GM19467 (cell line): ENCODE measurements at regions not wholly inside any gene's neighbourhood (a gene's known extent, or its start where the extent isn't known, plus 50 kb on each side); places are given as distances from the start of the nearest gene placed in this dataset.
A peak's percentile ranks its signal among the peaks of the same experiment; 100 is the strongest.
"Not testable (repeated sequence)": the region's sequence is repeated elsewhere in the genome, so short reads cannot be mapped to it uniquely, and the experiment has no call there.

Experiments used
- ATAC-seq: cut with Tn5 transposase; IDR thresholded peaks from one replicate; pipeline ENCODE4 v1.9.1; 2021; ENCODE audit warnings: mild to moderate bottlenecking, moderate library complexity; ENCODE audit not compliant: unreplicated experiment

DNA sequence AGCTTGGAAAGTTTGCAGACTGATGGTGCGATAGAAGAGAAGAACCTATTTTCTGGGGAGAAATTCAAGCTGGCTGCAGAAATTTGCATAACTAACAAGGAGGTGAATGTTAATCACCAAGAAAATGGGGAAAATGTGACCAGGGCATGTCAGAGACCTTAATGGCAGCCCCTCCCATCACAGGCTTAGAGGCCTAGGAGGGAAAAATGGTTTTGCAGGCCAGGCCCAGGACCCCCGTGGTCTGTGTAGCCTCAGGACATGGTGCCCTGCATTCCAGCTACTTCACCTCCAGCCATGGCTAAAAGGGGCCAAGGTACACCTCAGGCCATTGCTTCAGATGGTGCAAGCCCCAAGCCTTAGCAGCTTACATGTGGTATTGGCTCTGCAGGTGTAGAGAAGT is 207.1 kb upstream of the CXorf66 start:
- ATAC-seq = no peak

DNA sequence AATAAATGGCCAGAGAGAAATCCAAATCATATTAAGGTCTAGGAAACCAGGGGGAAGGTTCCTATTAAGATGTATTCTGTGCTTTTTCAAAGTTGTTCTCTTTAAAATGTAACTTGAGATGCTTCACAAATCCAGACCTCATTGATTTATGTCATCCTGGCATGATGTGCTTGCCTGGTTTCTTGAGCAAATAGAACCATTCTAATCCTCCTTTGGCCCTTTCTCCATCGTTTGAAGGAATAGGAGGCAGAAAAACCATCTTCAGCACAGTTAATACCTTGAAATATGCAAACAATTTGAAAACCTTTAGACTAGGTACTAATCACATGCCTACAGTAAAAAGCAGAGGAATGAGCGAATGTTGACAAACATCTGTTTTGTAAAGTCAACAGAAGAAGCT is 202.2 kb upstream of the CXorf66 start:
- no peak for ATAC-seq

DNA sequence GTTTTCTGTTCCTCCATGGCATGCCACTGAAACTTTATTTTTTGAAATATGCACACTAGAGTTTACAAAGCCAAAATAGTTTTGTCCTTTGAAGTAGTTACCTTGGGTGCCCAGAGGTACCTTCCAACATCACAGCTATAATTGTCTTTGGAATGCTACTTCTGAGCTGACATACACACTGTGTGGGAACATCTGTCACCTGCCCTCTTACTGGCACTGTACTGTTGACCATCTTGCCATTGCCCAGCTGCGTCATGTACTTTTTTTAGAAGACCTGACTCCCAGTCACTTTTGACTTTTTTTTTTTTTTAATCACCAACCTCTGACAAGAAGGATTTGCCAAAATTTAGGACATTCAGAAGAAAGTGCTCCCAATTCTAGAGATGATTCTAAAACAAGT is 200.5 kb upstream of the CXorf66 start:
- no peak for ATAC-seq

DNA sequence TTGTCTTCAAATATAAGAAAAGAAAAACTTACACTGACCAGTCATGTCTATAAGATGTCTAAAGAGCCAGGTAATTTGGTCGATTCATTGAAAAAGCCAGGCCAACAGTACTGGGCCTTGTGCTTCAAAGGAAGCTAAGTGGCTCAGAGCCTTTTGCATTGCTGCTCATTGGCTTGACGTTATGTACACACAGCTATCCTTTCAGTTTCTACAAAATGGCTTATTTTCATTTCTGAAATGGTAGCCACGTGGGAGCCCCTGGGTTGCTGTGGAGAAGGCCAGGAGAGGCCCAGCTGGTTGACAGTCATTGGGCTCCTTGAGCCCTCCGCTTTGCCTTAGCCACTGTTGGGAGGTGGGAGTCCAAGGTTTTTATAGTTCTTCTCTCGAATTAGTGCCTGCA is 199.1 kb upstream of the CXorf66 start:
- ATAC-seq = no peak

DNA sequence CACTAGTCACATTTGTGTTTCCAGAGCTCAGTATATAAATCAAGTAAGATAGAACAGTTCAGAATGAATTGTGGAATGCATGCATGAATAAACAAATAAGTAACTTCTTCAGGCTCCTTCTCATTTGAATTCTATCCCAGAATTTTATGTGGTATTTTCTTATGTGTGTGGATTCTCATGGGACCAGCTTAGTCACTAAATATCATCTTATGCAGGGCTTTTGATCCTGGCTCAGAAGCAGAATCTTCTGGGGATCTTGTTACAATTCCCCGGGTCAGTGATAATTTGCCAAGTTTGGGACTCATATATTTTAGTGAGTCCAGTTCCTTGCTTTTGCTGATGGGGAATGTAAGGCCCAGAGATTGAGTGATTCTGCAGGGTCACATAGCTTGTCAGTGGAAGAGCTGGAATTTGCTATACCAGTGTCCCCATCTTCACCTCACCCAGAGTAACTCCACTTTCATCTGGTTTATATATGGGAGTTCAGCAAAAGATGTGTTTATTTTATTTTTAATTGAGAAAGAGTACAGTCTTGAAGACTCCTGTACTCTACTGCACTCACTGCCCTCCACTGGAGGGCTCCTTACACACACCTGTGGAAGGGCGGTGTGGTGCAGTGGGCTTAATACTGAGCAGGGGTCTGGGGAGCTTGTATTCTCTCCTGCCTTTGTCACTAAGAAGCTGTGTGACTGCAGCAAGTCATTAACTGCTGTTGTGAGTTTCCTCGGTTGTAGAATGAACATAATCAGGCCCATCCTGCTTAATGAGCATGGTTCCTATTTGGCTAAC is 198.2 kb upstream of the CXorf66 start:
- ATAC-seq = no peak

DNA sequence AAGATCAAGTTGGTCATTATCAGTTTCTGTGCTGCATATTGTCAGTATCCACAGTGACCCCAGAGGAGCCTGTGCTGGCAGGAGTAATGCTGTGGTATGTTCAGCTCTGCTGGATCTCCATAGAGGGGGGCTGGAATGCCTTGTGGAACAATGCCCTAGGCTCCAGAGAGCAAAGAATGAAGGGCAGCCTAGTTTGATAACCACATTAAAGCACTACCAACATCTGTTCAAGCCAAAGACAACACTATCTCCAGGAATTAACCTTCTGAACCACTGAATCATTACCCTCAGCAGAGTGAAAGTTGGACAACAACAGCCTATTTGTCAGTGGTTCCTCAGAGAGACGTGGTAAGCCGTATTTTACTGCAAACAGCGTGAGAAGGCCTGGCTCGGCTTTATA is 192.3 kb upstream of the CXorf66 start:
- no peak for ATAC-seq

DNA sequence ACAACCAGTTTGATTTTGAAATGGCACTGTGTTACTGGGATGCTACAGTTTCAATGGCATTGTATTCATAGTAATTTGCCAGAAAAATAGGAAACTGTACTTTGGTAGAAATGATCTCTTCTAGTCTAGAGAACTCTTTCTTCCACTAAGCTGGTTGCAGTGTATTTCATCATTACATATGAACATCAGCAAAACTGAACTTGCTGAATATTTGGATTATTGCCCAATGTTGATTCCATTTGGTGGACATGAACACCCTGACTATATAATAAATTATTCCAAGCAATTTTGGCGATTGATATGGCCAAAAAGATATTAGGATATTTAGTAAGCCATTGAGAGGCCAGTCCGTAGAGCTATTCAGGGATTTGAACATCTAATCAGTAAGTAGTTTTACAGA is 191.8 kb upstream of the CXorf66 start:
- ATAC-seq = no peak

DNA sequence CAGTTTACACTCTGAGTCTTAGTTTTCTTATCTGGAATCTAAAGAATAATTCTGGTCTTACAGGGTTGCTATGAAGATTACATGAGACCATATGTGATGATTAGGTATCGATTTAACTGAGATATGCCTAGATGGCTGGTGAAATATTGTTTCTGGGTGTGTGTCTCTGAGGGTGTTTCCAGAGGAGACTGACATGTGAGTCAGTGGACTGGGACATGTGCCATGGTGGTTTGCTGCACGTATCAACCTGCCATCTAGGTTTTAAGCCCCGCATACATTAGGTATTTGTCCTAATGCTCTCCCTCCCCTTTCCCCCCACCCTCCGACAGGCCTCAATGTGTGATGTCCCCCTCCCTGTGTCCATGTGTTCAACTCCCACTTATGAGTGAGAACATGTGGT is 186.0 kb upstream of the CXorf66 start:
- no peak for ATAC-seq

DNA sequence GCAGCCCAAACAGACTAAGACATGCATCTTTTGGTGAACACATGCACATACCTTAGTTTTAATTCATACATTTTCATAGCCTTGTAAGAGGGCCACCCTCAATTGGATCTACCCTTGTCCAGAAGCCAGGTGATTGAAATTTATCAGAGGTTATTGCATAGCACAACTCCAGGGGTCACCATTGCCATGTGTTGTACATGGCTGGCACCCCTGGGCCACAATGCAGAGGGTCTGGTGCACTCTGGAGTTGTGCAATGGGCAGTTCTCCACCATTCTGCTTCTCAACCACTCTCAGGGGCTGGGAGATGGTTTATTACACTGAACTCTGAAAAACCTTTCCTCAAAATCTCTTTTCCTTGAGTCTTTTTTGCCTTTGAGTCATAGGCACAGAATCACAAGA is 184.4 kb upstream of the CXorf66 start:
- no peak for ATAC-seq

DNA sequence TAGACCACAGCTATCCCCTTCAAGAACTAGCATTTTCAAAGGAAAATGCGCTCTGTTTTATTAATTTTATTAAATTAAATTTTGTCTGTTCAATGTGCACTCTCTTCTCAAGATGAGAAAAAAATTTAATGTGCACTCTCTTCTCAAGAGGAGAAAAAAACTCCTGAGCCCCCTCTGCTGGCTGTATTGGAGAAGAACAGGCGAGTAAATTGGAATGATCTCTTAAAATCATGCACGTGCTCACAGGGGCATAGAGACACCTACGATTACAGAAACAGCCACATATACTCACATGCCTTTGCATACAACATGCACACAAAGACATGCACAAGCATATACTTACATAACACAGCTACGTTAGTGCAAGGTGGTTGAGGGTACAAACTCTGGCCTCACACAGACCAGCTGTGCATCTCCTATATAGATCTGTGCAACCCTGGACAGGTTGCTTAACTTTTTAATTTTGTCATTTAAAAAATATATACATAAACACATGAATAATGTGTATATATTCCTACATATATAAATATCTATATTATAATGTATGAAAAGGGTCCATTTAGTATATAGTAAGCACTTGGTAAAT is 176.2 kb upstream of the CXorf66 start:
- ATAC-seq = no peak

DNA sequence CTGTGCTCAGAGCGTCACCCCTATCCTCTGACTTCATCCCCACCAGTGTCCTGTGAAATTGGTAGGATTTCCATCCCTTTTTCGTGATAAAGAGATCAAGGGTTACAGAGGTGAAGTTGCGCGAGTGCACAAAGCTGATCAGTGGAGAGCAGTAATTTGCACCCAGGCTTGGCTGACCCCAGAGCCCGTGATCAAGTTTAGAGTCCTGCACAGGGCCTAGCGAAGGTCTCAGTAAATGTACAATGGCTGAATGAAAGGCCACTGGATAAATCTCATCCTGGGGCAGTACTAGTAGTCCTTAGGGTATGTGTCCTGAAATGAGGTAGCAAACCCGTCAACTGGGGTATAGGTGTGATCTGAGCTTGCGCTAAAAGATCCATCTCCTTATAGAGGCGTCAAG is 173.2 kb upstream of the CXorf66 start:
- not testable (repeated sequence) for ATAC-seq

DNA sequence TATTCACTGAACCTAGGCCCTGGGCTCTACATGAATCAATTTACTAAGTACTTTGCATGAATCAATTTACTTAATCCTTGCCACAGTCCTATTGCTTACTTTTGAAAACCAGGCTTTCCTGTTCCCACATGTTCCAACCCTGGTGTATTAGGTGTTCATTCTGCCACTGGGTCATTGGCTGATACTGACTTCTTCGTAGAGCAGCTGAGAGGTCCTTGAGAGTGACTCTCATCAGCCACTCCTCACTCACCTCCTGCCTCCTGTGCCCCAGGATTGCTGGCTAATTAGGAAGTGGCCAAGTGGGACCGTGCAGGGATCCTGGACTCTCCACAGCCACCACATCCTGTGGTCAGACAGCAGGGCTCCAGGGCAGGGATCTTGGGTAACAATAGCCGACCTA is 172.7 kb upstream of the CXorf66 start:
- not testable (repeated sequence) for ATAC-seq

DNA sequence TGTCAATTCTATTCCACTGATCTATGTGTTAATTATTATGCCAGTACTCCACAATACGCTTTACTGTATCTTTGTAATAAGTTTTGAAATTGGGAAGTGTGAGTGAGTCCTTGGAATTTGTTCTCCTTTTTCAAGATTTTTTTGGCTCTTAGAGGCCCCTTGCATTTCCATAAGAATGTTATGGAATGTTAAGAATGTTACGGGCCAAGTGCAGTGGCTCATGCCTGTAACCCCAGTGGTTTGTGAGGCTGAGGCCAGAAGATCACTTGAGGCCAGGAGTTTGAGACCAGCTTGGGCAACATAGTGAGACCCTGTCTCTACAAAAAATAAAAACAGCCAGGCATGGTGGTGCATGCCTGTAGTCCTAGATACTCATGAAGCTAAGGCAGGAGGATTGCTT is 167.6 kb upstream of the CXorf66 start:
- no peak for ATAC-seq

DNA sequence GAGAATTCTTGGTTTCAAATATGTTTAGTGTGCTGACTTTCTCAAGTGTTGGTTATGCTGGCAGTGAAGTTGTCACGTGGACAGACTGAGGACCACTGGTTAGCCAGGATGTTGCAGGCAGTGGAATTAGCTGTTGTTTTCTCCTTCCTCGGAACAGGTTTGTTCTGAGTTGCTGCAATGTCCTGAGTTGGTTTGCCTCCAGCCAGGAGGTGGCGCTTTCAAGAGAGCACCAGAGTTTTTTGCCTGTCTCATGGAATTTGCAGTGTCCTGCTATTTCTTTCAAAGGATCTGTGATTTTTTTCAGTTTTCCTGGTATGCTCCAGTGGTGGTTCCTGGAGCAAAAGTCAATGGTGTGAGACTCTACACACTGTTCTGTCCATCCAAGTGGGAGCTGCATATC is 158.1 kb upstream of the CXorf66 start:
- ATAC-seq = no peak

DNA sequence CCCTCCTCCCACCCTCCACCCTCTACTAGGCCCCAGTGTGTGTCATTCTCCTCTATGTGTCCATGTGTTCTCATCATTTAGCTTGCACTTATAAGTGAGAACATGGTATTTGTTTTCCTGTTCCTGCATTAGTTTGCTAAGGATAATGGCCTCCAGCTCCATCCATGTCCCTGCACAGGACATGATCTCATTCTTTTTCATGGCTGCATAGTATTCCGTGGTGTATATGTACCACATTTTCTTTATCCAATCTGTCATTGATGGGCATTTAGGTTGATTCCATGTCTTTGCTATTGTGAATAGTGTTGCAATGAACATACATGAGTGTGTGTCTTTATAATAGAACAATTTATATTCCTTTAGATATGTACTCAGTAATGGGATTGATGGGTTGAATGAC is 148.7 kb upstream of the CXorf66 start:
- not testable (repeated sequence) for ATAC-seq

DNA sequence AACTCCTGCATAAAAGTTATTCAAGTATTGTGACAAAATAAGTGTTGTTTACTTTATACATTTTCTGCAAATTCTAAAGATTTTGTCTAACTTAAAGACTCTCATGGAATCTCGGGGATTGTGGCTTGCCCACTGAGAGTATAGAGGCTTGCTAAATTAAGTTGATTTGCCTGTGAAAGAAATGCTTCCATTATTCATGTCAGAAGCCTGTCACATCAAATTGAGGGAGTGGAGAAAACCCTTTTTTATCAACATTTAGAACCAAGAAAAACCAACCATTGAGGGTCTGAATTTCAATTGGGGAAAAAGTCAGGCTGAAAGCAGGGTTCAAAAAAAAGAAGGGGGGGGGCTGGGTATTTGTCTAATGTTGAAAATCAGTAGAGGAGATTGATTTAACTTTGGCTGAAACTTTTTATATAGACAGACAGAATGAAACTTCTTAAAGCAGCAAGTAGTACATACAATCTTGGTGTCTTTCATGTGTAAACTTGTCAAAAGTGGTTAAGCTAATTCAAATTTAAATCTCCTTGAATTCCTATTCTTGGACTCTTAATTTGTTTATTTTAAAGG is 144.8 kb upstream of the CXorf66 start:
- ATAC-seq = no peak

DNA sequence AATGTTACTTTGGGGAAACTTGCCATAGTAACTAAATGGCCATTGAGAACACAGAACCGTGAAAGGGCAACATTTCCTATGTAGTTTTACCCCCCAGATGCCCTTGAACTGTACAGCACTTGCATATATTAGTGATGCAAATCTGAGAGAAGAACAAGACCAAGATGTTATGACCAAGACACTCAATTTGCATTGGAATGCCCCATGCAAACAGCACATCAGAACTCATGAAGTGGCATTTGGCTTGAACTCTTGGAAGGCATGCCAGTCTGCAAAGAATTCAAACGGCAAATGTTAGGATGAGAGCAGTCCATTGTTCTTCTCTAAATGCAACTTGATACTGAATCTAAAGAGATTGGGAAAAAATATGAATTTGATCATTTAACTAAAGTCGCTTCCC is 139.4 kb upstream of the CXorf66 start:
- no peak for ATAC-seq

DNA sequence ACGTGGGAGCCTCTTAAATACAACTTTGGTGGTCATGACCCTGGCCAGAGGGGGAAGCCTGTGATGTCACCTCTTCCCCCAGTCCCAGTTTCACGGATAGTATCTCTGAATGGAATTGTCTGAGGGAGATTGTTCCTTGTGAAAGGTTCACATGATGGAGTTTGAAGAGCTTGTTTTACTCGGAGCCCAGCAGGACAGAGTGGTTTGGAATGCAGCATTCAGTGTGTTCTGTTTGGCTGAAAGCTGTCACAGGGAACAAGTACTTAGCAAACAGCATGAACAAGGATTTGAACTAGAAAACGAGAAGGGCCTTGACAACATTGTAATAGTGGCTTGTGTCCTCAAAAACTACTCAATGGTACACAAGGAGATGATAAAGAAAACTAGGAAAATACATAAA is 133.9 kb upstream of the CXorf66 start:
- no peak for ATAC-seq

DNA sequence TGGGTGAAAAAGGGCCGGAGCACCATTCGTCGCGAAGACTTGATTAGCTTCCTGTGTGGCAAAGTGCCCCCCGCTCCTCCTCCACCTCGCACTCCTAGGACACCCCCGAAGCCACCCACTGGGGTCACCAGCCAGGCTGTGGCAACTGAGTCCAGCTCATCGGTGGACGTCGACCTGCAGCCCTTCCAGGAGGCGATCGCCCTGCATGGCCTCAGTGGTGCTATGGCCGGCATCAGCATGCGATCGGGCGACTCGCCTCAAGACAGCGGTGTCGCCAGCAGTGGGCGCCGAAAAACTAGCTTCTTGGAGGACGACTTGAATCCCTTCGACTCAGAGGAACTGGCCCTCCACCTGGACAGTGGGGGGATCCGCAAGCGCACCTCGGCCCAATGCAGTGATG is 126.8 kb upstream of the CXorf66 start:
- ATAC-seq = no peak

DNA sequence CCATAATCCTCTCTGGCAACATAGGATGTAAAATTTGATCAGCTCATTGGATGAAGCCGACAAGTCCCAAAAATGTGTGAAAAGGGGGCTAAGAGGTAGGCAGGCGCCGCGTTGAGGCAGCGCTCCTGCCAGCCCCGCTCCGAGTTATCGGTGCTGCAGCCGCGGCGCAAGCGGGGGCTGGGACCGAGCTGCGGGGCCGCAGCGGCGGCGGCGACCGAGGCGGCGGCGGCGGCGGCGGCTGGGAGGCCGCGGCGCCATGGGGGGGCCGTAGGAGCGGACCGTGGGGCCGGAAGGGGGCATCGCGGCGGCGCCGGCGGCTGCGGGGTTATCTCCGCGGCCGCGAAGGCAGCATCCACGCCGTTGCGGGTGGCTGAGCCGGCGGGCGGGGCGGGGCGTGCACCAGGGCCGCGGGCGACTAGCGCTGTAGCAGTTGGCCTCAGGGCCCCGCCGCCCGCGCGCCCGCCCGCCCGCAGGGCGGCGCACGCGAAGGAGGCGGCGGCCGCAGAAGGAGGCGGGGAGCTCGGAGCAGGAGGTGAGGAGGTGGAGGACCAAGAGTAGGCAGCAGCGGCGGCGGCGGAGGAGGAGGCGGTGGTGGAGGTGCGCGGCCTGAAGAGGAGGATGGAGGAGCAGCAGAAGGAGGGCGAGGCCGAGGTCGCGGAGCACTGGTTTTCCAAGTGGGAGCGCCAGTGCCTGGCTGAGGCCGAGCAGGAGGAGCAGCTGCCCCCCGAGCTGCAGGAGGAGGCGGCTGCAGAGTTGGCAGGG is 126.0 kb upstream of the CXorf66 start:
- peak; percentile 49 for ATAC-seq

DNA sequence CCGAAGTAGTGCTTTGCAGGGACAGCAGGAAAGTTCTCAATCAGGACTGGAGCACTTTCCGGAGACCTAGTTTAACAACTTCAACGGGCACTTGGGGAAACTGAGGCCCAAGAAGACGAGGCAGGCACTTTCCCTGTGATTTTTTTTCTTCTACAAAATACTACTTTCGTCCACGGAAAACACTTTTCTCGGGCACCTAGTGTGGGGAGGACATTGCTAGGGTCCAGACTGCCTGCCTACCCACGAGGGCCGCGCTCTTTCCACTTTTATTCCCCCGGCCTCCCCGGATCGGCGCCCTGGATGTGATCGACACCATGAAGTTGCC is 125.4 kb upstream of the CXorf66 start:
- ATAC-seq = no peak

DNA sequence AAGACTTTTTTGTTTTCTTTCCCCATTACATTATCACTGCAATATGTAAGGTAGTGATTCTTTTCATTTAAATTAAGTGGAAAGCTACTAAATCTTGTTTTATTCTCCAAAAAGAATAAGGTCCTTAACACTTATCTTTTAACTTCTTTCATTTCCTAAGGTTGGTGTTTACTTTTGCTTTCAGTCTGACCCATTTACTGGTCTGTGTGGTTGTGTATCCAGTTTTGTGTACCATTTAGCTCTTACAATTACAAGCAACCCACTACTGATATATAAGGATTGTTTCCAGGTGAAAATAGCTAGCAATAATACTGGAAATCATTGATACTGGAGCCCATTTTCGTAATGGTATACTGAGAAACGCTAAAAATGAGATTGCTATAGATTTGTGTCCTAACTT is 123.1 kb upstream of the CXorf66 start:
- ATAC-seq = no peak
